GM13977 (cell line): ENCODE measurements at regions not wholly inside any gene's neighbourhood (a gene's known extent, or its start where the extent isn't known, plus 50 kb on each side); places are given as distances from the start of the nearest gene placed in this dataset.

Source experiments
- DNase-seq: peaks from one replicate; pipeline ENCODE4 v3.0.0; 2012; ENCODE audit warnings: low spot score
- CTCF ChIP-seq: IDR thresholded peaks from 2 replicates; pipeline ENCODE4 v1.5.1; 2012; ENCODE audit warnings: mild to moderate bottlenecking, control low read depth; ENCODE audit not compliant: insufficient read depth; ENCODE audit errors: extremely low read depth, missing control alignments
- in situ Hi-C: fragments of 300-500 bp; cut with MboI; formaldehyde crosslinking; loops from one replicate; pipeline ENCODE4 v1.12.0; 2022; ENCODE audit warnings: low sequenced_read_pairs, low pct_unique_long_range_greater_than_20kb, mixed read lengths, inconsistent platforms; ENCODE audit not compliant: unreplicated experiment

- no peak for DNase-seq
- in situ Hi-C loops = no loop called here
- no peak for TF ChIP-seq CTCF
These were observed 276.8 kb upstream of the HDAC4 start for GRCh38 chr2:239677453-239678185.

GRCh38 chr2:239676716-239677452 lies 276.1 kb upstream of the HDAC4 start:
- DNase-seq = no peak
- TF ChIP-seq CTCF = no peak
- in situ Hi-C loops = no loop called here

- in situ Hi-C loops = no loop called here
- no peak for TF ChIP-seq CTCF
These were observed 275.3 kb upstream of the HDAC4 start for GRCh38 chr2:239675826-239676715.

GRCh38 chr2:239674981-239675825 lies 274.4 kb upstream of the HDAC4 start:
- in situ Hi-C loops = no loop called here
- no peak for DNase-seq
- no peak for TF ChIP-seq CTCF

More at GRCh38 chr2:239675826-239676715, 275.3 kb upstream of the HDAC4 start:
- DNase-seq = no peak

- DNase-seq = no peak
- no peak for TF ChIP-seq CTCF
- in situ Hi-C loops = no loop called here
These were observed 273.5 kb upstream of the HDAC4 start for GRCh38 chr2:239674101-239674980.
